HG03521 (cell line): ENCODE measurements at regions not wholly inside any gene's neighbourhood (a gene's known extent, or its start where the extent isn't known, plus 50 kb on each side); places are given as distances from the start of the nearest gene placed in this dataset.
"Not testable (repeated sequence)": the region's sequence is repeated elsewhere in the genome, so short reads cannot be mapped to it uniquely, and the experiment has no call there.

Source experiments
- ATAC-seq: cut with Tn5 transposase; IDR thresholded peaks from one replicate; pipeline ENCODE4 v1.9.1; 2021; ENCODE audit warnings: mild to moderate bottlenecking, moderate library complexity; ENCODE audit not compliant: unreplicated experiment

DNA sequence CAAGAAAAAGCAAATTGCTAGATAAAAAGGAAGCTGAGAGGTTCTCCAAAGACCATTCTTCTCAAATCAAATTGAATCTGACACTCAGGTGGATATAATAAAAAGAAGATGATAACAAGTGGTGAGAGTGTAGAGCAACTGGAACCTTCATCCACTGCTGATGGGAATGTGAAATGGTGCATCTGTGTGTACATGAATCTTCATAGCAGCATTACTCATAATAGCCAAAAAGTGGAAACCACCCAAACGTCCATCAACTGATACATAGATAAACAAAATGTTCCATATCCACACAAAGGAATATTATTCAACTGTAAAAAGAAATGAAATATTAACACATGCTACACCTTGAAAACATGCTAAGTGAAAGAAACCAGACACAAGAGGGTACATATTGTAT, 357.2 kb upstream of the EPHA4 start:
- ATAC-seq, result no peak

DNA sequence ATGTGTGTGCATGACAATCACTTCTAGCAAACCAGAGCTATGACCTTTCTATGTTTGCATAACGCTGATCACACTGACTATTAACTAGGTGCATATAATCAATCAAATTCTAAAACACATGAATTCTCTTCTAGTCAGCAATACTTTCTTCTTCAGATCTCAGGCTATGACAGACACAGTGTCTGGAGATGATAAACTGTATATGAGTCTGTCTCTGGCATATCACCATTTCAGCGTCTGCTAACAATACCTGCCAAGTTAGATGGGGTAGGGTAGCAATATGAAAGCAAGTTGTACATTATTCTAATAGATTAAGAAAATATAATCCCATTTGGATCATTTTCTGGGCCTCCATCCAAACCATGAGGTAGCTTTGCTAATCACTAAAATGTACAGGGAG, 354.2 kb upstream of the EPHA4 start:
- no peak for ATAC-seq

DNA sequence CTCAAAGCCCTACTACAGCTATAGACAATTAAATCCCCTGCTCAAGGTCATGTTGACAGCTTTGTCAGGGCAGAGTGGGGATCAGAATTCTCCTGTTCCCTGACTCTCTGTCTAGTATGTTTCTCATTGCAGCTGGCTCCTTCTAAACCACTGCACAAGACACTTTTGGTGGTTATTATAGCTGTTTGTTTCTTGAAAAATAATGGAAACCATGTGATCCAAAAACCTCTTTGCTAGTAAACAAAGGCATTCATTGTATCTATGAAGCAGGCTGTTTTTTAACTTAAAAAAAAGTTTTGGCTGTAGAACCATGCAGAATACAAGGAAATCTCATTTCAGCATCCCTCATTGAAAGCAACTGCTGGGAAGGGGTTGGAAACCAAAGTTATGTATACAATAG, 352.5 kb upstream of the EPHA4 start:
- no peak for ATAC-seq

- no peak for ATAC-seq
Measured at GRCh38 chr2:221915926-221916325, 343.8 kb upstream of the EPHA4 start.

DNA sequence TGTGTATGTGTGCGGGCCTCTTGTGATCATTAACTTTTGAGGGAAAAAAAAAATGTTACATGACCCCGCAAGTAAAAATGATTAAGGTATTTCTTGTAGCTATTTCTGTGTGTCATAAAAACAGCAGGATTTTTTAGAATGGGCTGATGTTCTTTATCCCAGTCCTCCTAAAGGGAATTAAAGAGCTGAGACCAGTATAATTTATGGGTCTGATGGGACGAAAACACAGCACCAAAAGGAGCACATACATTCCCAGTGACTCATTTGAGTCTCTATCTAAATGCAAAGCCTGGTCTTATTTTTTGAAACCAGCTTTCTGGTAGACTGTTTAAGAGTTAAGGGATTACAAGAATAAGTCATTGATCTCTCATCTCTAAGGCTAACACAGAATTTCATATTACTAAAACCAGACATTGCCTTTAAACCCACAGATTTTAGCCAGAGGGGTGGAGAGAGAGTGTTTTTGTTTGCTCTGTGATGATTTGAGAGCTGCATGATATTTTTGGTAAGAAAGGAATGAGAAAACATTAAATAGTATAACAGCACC, 342.3 kb upstream of the EPHA4 start:
- ATAC-seq, result no peak

DNA sequence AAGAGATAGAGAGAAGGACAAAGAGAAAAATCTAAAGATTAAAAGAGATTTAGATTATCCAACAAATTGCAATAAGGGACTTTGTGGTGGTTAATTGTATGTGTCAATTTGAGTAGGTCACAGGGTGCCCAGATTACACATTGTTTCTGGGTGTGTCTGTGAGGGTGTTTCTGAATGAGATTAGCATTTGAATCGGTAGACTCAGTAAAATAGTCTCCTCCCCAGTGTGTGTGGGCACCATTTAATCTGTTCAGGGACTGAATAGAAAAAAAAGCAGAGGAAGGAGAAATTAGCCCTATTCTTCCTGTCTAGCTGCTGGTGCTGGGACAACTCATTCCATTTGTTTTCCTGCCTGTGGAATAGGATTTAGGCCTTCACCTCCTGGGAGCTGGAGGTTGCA, 339.8 kb upstream of the EPHA4 start:
- no peak for ATAC-seq

GRCh38 chr2:221911321-221911720, 339.2 kb upstream of the EPHA4 start:
- no peak for ATAC-seq

- ATAC-seq, result no peak
Measured at GRCh38 chr2:221908518-221908917, 336.4 kb upstream of the EPHA4 start.

GRCh38 chr2:221897718-221898117, 325.6 kb upstream of the EPHA4 start:
- no peak for ATAC-seq

DNA sequence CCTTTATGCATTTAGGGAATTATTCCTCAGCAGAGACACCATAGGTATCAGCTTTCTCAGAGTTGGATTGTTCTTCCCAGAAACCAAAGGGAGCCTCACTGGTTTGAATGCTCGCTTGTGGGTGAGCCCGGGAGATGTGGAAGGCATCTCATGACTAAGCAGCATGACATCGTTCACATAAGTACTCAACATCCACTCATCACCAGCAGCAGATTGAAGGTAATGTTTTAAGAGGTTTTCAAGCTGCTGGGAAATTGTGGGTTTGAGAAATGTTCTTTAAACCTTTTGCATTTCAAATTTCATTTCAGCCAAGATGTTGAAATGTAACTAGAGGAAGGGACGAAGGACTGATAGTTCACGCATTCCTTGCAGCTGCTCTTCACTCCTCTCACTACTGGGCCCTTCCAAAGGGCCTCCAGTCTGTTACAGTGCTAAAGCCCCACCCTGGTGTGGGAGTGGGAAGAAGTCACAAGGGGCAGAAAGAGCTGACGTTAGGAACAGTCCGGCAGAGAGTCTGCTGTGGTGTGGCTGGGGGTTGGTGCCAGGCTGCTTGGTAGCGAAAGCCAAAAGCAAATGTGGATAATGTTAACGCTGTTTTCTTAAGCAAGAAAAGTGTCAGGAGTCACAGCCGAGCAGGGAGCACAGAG, 324.5 kb upstream of the EPHA4 start:
- no peak for ATAC-seq

DNA sequence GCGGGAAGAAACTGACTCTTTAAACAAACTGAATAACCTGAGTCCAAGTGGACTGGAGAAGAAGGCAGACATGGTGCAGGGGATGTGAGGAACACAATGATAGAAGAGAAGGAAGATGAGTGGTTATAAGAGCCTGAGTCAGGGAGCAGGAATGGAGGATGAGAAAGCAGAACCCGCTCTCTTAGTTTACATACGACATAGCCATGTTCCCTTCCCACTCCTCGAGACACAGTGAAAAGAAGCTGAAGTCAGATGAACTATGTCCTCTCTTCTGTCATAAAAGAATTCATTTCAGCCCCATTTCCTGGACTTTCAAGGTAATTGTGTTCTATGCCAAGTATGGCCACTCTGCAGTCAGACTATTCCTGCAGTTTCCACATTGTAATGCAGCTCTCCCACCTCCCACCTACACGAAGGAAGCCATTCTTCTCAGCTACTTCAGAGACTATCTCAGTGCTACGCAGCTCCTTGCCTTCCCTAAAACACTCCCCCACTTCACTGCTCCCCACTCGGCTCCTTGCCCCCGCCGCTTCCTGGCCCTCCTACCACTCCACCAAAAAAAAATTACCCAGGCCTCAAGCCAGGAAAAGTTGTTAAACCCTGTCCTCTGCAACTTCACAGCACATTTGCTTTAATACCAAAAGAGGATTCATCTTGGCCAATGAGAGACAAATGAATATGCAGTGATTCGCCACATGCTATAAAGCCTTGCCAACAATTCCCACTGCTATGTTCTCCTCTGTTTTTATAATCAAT, 323.4 kb upstream of the EPHA4 start:
- no peak for ATAC-seq

DNA sequence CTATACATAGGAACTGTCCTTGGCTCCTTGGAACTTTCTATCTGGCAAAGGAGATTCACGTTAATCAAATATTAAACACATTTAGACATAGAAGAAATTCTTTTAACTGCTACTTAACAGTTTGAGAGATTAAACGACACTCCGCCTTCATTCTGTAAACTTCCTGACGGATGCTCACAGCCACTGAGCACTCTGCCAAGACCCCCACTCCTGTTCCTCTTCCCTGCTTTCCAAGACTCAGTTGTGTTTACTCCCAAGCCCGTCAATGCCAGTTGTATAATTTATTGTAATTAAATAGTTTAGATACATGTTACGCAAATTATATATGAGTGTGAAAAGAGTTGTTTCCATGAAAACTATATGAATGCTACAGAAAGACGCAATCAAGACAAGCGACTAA, 321.4 kb upstream of the EPHA4 start:
- ATAC-seq, result no peak

- not testable (repeated sequence) for ATAC-seq
Measured at GRCh38 chr2:221892006-221892405, 319.9 kb upstream of the EPHA4 start.

- ATAC-seq, result no peak
Measured at GRCh38 chr2:221883976-221884375, 311.9 kb upstream of the EPHA4 start.

- no peak for ATAC-seq
Measured at GRCh38 chr2:221876016-221876415, 303.9 kb upstream of the EPHA4 start.

DNA sequence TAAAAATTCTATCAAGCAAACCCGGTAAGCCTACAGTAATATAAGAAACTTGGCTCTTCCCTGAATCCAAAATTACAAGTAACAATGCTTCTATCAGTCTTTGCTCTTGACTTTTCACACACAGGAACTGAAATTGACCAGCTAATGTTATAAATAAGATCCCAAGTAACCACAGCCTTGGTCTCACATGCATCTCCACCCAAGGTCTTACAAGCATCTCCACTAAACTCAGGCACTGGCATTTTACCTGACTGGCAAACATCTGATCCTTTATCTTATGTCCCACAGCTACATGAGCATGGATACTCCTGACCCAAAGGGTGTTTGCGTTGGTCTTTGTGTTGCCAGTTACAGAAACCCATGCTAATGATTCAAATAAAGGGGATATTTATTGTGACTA, 302.3 kb upstream of the EPHA4 start:
- no peak for ATAC-seq

DNA sequence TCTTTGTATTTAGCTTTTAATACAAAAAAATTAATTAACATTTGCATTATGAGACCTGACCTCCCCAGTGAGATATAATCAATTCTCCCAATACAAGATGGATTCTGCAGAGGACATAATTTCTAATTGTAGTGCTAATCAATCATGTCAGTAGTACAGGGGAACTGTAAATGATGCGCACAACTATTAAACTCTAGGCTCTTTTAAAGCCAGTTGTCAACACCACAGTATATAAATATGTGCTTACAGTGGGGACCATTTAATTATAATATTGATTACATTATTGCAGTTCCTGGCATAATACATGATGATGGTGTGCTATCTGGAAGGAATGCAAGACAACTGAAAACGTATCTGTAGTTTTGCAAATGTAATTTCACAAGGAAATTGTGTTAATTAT, 285.6 kb upstream of the EPHA4 start:
- no peak for ATAC-seq

- no peak for ATAC-seq
Measured at GRCh38 chr2:221853297-221853696, 281.2 kb upstream of the EPHA4 start.

DNA sequence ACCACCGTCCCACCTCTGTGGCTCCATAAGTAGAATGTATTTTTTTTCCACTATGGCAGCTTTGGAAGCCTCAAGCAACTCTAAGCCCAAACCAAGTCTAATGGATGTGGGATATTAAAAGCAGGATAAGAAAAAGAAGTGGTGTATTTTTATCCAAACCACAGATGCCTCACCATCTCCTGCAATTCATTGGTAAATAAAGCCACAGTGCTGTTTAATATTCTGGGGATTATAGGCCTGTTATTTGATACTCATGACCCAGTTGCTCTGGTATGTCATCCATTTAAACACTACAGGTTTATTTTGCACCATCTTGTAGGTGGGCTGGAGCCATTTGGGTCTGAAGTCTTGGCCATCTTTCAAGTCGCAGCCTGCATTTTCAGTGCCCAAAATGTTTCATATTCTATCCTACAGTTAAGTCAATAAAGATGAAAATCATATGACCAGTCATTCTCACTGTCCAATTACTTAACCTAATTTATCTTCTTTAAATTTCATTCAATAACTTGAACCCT, 279.5 kb upstream of the EPHA4 start:
- no peak for ATAC-seq

DNA sequence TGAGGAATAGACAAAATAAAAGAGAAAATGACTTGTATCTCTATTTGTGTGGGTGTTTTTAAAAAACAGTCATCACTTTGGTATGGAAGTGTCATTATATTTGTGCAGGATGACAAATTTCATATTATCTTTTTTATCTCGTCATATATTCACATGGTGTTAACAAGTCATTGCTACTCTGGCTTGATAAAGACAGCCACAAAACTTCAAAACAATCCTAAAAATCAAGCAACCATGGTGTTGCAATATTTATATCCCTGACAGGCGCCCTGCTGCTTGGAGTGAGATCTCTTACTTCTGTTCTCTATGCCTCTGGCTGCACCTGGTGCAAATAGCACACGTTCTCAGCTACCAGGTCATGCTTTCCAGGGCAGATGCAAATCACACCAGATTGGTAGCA, 278.0 kb upstream of the EPHA4 start:
- no peak for ATAC-seq

DNA sequence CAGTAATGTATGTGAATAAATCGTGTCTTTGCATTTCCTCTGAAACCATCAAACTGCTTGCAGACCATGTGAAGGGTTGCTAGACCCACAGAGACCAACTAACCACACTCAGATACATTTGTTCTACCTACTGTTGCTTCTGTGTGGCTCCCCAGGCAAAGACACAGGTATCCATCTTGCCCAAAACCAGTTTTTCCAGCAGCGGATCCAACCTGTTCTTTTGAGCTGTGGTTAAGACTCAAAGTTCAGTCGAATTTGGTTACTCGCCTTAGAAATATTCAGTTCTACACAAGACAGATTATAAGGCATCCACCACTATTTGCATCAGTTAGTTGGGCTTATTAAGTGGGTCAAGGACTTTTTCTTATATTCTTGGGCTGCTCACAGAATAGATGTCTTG, 276.2 kb upstream of the EPHA4 start:
- no peak for ATAC-seq

DNA sequence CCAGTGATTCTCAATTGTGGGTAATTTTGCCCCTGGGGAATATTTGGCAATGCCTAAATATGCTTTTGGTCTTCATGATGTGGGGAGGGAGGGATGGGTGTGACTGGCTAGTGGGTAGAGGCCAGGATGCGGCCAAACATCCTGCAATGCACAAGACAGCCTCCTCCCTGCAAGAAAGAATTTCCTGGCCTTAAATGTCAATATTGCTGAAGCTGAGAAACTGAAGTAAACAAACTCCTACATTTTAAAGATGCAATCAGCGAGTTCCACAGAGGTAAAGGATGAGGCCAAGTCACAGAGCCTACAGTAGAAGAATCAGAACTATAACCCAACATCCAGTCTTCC, 272.9 kb upstream of the EPHA4 start:
- ATAC-seq, result no peak
